ENCODE measurements at regions not wholly inside any gene's neighbourhood (a gene's known extent, or its start where the extent isn't known, plus 50 kb on each side); places are given as distances from the start of the nearest gene placed in this dataset.

GRCh38 chr11:26834601-26835000 lies 112.7 kb upstream of the SLC5A12 start:
- TF ChIP-seq ZKSCAN1 (IDR thresholded peaks at IDR 0.05; ENCODE audit: low read depth, low read length) (no peak), EGR1 (conservative IDR thresholded peaks at IDR 0.05) (no peak), ZFX (CRISPR knock-in tag; IDR thresholded peaks at IDR 0.05) (no peak), FOXJ3 (CRISPR knock-in tag; IDR thresholded peaks at IDR 0.05) (no peak), CHD7 (IDR thresholded peaks at IDR 0.05; ENCODE audit: low read depth, low read length) (no peak), SNIP1 (IDR thresholded peaks at IDR 0.05; ENCODE audit: low read depth) (no peak), ZC3H8 (IDR thresholded peaks at IDR 0.05) (no peak)
- TF ChIP-seq, protein P1, sequence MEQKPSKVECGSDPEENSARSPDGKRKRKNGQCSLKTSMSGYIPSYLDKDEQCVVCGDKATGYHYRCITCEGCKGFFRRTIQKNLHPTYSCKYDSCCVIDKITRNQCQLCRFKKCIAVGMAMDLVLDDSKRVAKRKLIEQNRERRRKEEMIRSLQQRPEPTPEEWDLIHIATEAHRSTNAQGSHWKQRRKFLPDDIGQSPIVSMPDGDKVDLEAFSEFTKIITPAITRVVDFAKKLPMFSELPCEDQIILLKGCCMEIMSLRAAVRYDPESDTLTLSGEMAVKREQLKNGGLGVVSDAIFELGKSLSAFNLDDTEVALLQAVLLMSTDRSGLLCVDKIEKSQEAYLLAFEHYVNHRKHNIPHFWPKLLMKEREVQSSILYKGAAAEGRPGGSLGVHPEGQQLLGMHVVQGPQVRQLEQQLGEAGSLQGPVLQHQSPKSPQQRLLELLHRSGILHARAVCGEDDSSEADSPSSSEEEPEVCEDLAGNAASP (IDR thresholded peaks at IDR 0.05): no peak
- TF ChIP-seq, protein P2, sequence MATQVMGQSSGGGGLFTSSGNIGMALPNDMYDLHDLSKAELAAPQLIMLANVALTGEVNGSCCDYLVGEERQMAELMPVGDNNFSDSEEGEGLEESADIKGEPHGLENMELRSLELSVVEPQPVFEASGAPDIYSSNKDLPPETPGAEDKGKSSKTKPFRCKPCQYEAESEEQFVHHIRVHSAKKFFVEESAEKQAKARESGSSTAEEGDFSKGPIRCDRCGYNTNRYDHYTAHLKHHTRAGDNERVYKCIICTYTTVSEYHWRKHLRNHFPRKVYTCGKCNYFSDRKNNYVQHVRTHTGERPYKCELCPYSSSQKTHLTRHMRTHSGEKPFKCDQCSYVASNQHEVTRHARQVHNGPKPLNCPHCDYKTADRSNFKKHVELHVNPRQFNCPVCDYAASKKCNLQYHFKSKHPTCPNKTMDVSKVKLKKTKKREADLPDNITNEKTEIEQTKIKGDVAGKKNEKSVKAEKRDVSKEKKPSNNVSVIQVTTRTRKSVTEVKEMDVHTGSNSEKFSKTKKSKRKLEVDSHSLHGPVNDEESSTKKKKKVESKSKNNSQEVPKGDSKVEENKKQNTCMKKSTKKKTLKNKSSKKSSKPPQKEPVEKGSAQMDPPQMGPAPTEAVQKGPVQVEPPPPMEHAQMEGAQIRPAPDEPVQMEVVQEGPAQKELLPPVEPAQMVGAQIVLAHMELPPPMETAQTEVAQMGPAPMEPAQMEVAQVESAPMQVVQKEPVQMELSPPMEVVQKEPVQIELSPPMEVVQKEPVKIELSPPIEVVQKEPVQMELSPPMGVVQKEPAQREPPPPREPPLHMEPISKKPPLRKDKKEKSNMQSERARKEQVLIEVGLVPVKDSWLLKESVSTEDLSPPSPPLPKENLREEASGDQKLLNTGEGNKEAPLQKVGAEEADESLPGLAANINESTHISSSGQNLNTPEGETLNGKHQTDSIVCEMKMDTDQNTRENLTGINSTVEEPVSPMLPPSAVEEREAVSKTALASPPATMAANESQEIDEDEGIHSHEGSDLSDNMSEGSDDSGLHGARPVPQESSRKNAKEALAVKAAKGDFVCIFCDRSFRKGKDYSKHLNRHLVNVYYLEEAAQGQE (IDR thresholded peaks at IDR 0.05; ENCODE audit: borderline replicate concordance): no peak
- TF ChIP-seq, protein P2 (CRISPR knock-in tag; IDR thresholded peaks at IDR 0.05; ENCODE audit: low read depth): no peak
- TF ChIP-seq, protein P3, sequence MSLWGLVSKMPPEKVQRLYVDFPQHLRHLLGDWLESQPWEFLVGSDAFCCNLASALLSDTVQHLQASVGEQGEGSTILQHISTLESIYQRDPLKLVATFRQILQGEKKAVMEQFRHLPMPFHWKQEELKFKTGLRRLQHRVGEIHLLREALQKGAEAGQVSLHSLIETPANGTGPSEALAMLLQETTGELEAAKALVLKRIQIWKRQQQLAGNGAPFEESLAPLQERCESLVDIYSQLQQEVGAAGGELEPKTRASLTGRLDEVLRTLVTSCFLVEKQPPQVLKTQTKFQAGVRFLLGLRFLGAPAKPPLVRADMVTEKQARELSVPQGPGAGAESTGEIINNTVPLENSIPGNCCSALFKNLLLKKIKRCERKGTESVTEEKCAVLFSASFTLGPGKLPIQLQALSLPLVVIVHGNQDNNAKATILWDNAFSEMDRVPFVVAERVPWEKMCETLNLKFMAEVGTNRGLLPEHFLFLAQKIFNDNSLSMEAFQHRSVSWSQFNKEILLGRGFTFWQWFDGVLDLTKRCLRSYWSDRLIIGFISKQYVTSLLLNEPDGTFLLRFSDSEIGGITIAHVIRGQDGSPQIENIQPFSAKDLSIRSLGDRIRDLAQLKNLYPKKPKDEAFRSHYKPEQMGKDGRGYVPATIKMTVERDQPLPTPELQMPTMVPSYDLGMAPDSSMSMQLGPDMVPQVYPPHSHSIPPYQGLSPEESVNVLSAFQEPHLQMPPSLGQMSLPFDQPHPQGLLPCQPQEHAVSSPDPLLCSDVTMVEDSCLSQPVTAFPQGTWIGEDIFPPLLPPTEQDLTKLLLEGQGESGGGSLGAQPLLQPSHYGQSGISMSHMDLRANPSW (CRISPR knock-in tag; IDR thresholded peaks at IDR 0.05): no peak

All from K562 (cell line).